CD4-positive, alpha-beta T cell treated with Interleukin-12 subunit alpha and Interleukin-12 subunit beta, for 1 hour (primary cell): ENCODE measurements at regions not wholly inside any gene's neighbourhood (a gene's known extent, or its start where the extent isn't known, plus 50 kb on each side); places are given as distances from the start of the nearest gene placed in this dataset.
"Not testable (repeated sequence)": the region's sequence is repeated elsewhere in the genome, so short reads cannot be mapped to it uniquely, and the experiment has no call there.

Source experiments
- DNase-seq: peaks from one replicate; pipeline ENCODE4 v3.0.0-alpha.2; 2020

- DNase-seq: no peak
Observed at GRCh38 chr12:74317078-74317601, 220.5 kb upstream of the ATXN7L3B start.

DNA sequence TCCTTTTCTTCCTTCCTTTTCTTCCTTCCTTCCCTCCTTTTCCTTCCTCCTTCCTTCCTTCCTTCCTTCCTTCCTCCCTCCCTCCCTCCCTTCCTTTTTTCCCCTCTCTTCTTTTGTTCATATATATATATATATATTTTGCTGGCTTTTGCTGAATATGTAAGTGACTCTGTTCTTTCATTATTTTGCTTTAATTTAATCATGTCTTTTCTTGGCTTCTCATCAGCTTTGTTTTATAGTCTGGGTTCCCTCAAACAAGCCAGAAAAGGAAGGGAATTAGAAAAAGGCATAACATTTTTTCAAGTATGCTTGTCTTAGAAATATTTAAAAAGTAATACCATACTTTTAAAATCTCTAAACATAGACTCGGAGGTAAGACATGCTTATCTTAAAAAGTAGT, 219.9 kb upstream of the ATXN7L3B start:
- no peak for DNase-seq

DNA sequence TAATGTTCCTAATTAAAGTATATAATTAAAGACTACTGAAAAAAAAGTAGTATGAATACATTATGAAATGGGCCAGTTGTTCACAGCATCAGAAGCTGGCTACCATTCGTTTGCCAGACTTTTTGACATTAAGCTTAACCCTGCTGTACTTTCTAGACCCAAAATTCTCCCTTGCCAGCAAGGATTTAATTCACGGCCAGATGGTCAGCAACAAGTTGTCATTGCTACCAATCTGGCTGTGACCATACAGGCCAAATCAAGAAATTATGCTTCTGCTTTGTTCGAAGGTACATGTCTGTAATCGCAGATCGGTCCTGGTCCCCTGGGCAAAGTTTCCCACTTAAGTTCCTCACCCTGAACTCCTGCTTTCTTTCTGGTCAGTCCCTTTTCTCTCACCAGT, 217.7 kb upstream of the ATXN7L3B start:
- DNase-seq: no peak

- DNase-seq: no peak
Observed at GRCh38 chr12:74321381-74321780, 216.3 kb upstream of the ATXN7L3B start.

DNA sequence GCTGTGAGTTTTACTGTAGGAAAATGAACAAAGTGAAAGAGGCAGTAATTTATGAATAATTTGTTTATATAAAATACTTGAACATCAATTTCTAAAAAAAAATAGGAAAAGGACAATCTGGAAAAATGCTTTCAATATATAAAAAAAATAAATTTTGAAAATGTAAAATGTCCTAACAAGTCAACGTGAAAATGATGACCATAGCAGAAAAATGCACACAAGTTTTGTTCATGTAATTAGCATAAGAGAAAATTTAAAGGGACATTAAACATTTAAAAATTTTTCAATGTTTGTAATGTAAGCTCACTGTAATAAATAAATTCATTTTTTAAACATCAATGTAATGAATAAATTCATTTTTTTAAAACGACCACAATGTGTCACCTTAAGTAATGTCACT, 214.8 kb upstream of the ATXN7L3B start:
- no peak for DNase-seq

DNA sequence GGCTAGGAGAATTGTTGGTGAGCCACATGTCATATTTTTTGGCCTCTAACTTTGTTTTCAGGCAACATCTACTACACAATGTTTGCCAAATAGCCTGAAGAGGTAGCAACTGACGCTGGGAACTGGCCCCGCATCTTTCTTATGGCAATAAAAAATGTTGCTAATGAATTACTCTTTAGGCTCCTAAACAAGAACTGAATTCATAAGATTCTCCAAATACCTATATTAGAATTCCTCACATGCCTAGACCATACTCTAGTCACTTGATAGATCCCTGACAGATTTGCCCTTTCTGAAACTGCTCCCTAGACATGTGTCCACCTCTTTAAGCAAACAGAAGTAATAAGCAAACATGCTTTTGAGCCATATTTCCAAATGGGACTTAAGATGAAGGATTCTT, 209.0 kb upstream of the ATXN7L3B start:
- DNase-seq: no peak

- DNase-seq: no peak
Observed at GRCh38 chr12:74334780-74335179, 202.9 kb upstream of the ATXN7L3B start.

GRCh38 chr12:74337951-74338350, 199.7 kb upstream of the ATXN7L3B start:
- no peak for DNase-seq

DNA sequence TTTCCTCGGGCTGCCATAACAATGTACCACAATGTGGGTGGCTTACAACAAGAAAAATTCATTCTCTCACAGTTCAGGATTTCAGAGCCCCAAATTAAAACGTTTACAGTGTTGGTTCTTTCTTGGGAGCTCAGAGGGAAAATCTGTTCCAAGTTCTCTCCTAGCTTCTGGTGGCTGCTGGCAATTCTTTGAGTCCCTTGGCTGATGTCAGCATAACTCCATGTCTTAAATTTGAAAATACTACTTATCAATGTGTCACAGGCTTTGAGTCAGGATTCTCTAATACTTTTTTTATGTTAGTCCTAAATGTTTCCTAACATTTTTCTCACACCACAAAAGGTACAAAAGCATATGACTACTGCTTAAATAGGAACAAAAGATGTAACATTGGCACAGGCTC, 198.4 kb upstream of the ATXN7L3B start:
- no peak for DNase-seq

DNA sequence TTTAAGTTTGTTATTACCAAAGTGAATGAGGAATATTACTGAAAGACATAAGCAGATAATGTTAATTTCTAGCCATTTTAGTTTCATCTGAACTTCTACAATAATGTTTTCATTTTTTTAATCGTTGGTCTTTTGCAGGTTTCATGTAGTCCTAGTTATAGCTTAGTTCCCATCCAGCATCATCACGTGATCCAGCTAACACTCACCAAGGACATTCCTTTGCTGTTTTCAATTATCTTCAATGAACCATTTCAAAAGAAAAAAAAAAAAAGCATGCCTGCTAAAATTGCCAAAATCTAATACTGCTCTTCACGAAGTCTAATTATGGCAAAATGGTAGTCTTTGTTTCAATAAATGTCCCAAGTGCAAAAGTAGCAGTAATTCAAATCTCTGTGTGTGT, 187.7 kb upstream of the ATXN7L3B start:
- DNase-seq: no peak

DNA sequence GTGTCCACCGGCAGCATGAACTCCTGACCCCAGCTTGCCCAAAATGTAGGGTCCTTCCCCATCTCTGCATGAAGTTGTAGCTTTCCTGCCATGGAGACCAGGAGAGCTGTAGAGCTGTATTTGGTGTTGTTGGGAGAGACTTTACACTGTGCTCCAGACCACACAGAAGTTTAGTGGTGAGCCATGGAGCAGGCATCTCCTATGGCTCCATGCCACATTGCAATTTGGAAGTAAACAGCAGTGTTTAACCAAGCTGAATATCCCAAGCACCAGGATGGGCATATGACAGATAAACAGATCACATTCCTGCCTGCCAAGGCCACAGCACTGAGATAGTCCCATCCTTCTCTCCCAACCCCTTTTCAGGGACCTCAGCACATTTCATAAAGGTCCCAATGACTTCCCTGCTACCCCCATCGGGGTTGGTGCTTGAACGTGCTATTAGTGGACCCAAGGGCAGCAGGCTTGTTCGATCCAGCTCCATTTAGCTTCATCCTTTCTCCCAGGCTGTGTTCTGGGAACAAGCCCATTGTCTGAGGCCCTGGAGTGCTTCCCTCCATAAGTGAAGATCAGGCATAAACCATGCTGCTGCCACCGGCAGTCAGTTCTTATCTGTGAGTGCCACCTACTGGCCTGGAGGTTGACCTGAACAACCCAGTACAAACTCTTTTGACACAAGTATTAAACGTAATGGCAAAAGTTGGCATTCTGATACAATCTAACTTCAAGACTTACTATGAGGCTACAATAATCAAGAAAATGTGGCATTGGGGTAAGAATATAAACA, 172.3 kb upstream of the ATXN7L3B start:
- no peak for DNase-seq

DNA sequence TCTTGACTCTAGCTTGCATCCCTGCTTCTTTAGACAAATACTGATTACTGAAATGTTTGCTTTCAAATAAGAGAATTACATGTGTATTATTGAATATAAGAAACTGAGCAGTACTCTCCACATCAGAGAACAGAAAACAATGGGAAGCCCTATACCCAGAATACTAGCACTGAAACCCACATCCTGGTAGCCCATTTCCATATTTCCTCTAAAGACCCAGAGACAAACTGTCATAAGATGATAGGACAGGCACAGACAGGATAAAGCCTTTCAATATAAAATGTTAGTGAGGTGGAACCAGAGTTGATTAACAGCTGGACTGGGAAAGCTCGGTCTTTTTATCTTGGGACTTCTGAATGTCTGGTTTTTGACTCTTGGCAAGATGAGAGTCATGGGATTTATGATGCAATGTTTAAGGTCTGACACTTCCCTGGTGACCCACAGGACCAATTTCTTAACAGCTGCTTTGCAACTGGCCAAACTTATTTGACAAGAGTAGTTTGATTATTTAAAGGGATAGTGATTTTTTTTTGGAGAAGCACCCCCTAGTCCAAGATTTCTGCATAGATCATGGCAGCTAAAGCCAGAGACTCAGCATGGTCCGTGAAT, 166.9 kb upstream of the ATXN7L3B start:
- DNase-seq: no peak

DNA sequence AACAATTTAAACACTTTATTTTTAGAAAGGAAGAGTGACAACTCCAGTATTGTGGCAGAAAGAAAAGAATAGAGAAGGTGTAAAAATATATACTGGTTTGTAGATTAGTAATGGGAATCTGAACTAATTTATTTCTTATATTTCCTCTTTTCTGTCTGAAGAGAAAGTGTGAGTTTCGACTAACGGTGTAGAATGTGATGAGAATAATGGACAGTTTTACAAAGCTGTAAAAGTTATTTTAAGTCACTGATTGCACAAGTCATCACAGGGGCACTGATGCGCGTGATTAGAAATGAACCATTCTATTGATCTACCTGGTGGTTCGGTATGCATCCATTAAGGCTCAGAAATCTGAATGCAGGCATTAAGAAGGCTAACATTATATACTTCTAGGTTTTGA, 158.5 kb upstream of the ATXN7L3B start:
- DNase-seq: no peak

GRCh38 chr12:74381958-74382357, 155.7 kb upstream of the ATXN7L3B start:
- no peak for DNase-seq

- DNase-seq: no peak
Observed at GRCh38 chr12:74382983-74383382, 154.7 kb upstream of the ATXN7L3B start.

DNA sequence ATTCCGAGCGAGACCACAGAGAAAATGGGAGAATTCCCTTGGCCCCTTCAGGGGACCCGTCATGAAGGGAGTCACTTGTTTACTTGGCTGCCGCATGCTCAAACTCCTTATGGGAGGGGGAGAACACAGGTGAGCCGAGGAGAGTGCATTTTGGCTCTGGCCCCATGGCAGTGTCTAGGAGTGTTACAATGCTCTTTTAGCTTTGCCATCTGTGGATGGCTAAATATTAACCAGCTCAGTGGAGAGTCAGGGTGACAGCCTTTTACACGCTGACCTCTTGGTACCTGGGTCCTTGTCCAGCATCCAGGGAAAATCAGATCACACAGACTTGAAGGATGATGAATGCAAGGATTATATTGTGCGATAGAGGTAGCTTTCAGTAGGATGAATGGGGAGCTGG, 146.4 kb upstream of the ATXN7L3B start:
- DNase-seq: no peak

DNA sequence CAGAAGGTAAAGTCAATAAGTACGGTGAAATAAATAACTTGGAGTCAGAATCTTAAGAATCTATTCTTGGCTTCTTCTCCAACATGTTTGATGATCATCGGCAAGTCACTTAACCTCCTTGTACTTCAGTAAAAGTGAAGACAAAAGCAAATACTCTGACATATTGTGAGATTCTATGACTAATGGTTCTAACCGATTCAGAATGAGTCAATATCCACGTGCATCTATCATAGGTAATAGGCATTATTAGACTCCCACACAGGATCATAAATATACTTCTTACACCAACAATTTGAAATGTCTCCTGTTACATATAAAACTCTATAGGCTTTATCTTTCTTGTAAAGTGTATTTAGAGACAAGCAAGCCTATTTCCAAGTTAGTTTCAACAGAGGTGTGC, 144.4 kb upstream of the ATXN7L3B start:
- DNase-seq: no peak

DNA sequence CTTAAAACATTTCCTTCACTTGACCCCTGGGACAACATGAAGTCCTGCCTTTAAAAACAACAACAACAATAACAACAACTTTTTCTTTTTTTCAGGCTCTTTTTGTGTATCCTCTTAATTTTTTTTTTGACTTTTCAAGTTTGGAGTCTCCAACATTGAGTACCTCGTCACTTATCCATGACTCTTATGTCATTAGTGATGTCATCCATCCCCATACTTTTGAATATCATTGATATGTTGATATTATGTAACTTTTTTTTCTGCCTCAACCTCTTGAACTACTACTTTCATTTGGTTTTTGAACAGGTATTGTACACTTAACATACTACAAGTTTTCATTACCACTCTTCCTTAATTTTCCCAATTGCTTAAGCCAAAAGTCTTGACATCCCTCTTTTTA, 143.0 kb upstream of the ATXN7L3B start:
- DNase-seq: no peak

- DNase-seq: no peak
Observed at GRCh38 chr12:74401035-74401434, 136.6 kb upstream of the ATXN7L3B start.

- no peak for DNase-seq
Observed at GRCh38 chr12:74401966-74402365, 135.7 kb upstream of the ATXN7L3B start.

GRCh38 chr12:74403221-74403470, 134.5 kb upstream of the ATXN7L3B start:
- not testable (repeated sequence) for DNase-seq

DNA sequence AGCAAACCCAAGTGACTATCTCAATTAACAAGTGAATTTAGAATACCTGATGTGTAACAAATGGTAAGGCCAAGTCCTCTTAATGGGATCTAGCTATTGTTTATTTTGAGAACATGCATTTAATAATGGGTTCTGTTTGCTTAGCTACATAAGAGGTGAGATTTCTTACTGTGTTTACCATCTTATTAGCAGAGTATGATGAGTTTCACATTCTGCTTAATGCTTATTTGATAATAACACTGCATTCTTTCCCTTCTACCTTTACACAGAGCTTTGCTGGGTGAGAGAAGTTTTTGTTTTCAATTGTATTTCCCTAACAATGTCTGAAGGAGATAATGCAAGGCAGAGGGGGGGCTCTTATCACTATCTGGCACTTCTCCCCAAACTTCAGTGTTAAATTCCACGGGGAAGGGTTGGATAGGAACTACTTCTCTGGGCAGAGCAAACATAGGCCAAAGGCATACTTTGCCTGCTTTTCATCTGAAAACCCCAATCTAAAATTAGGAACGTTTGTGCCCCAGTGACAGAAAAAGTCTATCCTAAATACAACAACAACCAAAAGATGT, 129.0 kb upstream of the ATXN7L3B start:
- no peak for DNase-seq

DNA sequence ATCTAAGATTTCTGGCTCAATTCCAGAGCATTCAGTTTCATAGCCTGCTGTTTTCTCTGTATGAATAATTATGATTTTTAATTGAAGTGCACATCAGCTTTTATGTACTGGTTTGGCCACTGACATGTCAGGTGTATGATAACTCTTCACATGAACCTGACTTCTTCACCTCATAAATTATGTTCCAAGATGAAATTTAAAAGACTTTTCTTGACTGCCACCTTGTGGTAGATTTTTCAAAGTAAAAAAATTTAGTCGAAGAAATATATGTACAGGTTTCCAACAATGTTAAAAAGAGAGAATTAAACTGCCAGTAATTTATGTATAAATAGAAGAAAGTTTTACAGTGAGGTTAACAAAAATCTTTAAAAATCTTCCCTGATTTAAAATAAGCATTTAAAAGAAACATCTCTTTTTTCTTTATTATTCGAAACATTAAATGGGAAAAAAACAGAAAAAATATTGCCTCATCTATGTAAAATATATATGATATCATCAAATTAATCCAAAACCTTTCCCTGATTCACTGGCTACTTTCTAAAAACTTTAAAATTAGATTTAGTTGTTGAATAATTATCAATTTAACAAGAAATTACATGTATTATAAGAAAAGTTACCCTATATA, 124.9 kb upstream of the ATXN7L3B start:
- peak; percentile 2 for DNase-seq

GRCh38 chr12:74415633-74416032, 122.0 kb upstream of the ATXN7L3B start:
- DNase-seq: no peak
